OCI-LY3 (cell line): ENCODE measurements at regions not wholly inside any gene's neighbourhood (a gene's known extent, or its start where the extent isn't known, plus 50 kb on each side); places are given as distances from the start of the nearest gene placed in this dataset.

Experiments used
- EZH2phosphoT487 ChIP-seq: fragments of 200-600 bp; shearing (Covaris generic); IDR thresholded peaks from 2 replicates; pipeline ENCODE4 v1.6.1; 2018; ENCODE audit warnings: antibody characterized with exemption, mixed run types, low read depth
- TF ChIP-seq, protein P1 (sequence below): fragments of 200-600, 300-600 bp; sonication (generic); IDR thresholded peaks from 2 replicates; pipeline ENCODE4 v1.5.1; 2014; ENCODE audit warnings: antibody characterized with exemption, low read length, low read depth

GRCh38 chr3:194906229-194906629, 220.5 kb downstream of the FAM43A start:
- TF ChIP-seq, protein P1, sequence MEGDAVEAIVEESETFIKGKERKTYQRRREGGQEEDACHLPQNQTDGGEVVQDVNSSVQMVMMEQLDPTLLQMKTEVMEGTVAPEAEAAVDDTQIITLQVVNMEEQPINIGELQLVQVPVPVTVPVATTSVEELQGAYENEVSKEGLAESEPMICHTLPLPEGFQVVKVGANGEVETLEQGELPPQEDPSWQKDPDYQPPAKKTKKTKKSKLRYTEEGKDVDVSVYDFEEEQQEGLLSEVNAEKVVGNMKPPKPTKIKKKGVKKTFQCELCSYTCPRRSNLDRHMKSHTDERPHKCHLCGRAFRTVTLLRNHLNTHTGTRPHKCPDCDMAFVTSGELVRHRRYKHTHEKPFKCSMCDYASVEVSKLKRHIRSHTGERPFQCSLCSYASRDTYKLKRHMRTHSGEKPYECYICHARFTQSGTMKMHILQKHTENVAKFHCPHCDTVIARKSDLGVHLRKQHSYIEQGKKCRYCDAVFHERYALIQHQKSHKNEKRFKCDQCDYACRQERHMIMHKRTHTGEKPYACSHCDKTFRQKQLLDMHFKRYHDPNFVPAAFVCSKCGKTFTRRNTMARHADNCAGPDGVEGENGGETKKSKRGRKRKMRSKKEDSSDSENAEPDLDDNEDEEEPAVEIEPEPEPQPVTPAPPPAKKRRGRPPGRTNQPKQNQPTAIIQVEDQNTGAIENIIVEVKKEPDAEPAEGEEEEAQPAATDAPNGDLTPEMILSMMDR, result no peak
- TF ChIP-seq EZH2phosphoT487, result no peak
